OCI-LY7 (cell line): ENCODE measurements at regions not wholly inside any gene's neighbourhood (a gene's known extent, or its start where the extent isn't known, plus 50 kb on each side); places are given as distances from the start of the nearest gene placed in this dataset.

Experiments
- BruUV-seq: library from RNA; stranded (reverse); fragments of 400-500 nt; replicated peaks from 2 replicates; lab custom pipeline; 2021; lab: Mats Ljungman, UMichigan
- CTCF ChIA-PET: fragments of 300-600 bp; sonication (Branson Sonifier 250); formaldehyde crosslinking; loops from one replicate; lab custom pipeline; 2022; ENCODE audit warnings: antibody characterized with exemption; ENCODE audit not compliant: unreplicated experiment; lab: Charles Lee
- POLR2A ChIA-PET: fragments of 300-600 bp; sonication (Branson Sonifier 250); formaldehyde crosslinking; loops from one replicate; lab custom pipeline; 2022; ENCODE audit warnings: antibody characterized with exemption; lab: Charles Lee
- DNase-seq: peaks from one replicate; pipeline ENCODE4 v3.0.0-alpha.2; 2015; ENCODE audit warnings: low spot score
- H2AFZ ChIP-seq: fragments of 200-600 bp; sonication (generic), shearing (Covaris generic); 2 replicates; pipeline ENCODE4 v1.6.1; 2014; ENCODE audit warnings: mild to moderate bottlenecking, antibody characterized with exemption, low read length, moderate library complexity
- H3K27ac ChIP-seq: fragments of 200-600 bp; sonication (generic); 2 replicates; pipeline ENCODE4 v1.5.1; 2014; ENCODE audit warnings: mixed run types, low read depth, mild to moderate bottlenecking, moderate library complexity, low read length, inconsistent platforms; ENCODE audit not compliant: poor library complexity, severe bottlenecking
- H3K36me3 ChIP-seq: fragments of 200-600 bp; sonication (generic); 2 replicates; pipeline ENCODE4 v1.6.1; 2014; ENCODE audit warnings: mild to moderate bottlenecking, antibody characterized with exemption, low read length, moderate library complexity, mixed read lengths; ENCODE audit not compliant: insufficient read depth
- H3K4me1 ChIP-seq: fragments of 200-600 bp; sonication (generic); 2 replicates; pipeline ENCODE4 v1.5.1; 2014; ENCODE audit warnings: mild to moderate bottlenecking, low read length; ENCODE audit not compliant: insufficient read depth, poor library complexity, severe bottlenecking
- H3K4me2 ChIP-seq: fragments of 200-600 bp; sonication (generic); 2 replicates; pipeline ENCODE4 v1.6.1; 2014; ENCODE audit warnings: mild to moderate bottlenecking, low read length
- H3K4me3 ChIP-seq: fragments of 200-600 bp; sonication (generic); 2 replicates; pipeline ENCODE4 v1.5.1; 2014; ENCODE audit warnings: mild to moderate bottlenecking, low read depth, low read length; ENCODE audit not compliant: poor library complexity, severe bottlenecking
- H3K79me2 ChIP-seq: fragments of 200-600 bp; sonication (generic); 2 replicates; pipeline ENCODE4 v1.6.1; 2016; ENCODE audit warnings: low read depth, mild to moderate bottlenecking, low read length, moderate library complexity, mixed read lengths; ENCODE audit not compliant: insufficient read depth
- H3K9me2 ChIP-seq: fragments of 200-600 bp; sonication (generic); 2 replicates; pipeline ENCODE4 v1.6.1; 2016; ENCODE audit warnings: mild to moderate bottlenecking, low read length, mixed read lengths; ENCODE audit not compliant: insufficient read depth
- H3K9me3 ChIP-seq: fragments of 200-600 bp; sonication (generic); 2 replicates; pipeline ENCODE4 v1.6.1; 2014; ENCODE audit warnings: mild to moderate bottlenecking, mixed run types, low read length, mixed read lengths
- H4K20me1 ChIP-seq: fragments of 200-600 bp; sonication (generic); 2 replicates; pipeline ENCODE4 v1.6.1; 2014; ENCODE audit warnings: mild to moderate bottlenecking, antibody characterized with exemption, low read length, moderate library complexity, mixed read lengths; ENCODE audit not compliant: insufficient read depth
- CTCF ChIP-seq: fragments of 200-600 bp; sonication (generic); conservative IDR thresholded peaks from 2 replicates; pipeline ENCODE4 v1.5.1; 2014; ENCODE audit warnings: mild to moderate bottlenecking, antibody characterized with exemption, low read length, moderate library complexity, mixed read lengths
- EZH2phosphoT487 ChIP-seq: fragments of 200-600 bp; sonication (generic); IDR thresholded peaks from 2 replicates; pipeline ENCODE4 v1.6.1; 2018; ENCODE audit warnings: low read depth, borderline replicate concordance, mild to moderate bottlenecking, mixed run types, antibody characterized with exemption, low read length, moderate library complexity, mixed read lengths
- intact Hi-C: fragments of 100-400 bp; cut with micrococcal nuclease; formaldehyde crosslinking; loops from one replicate; pipeline ENCODE4 v1.10.0; 2022; ENCODE audit not compliant: unreplicated experiment

- BruUV-seq: no TSS peak
- Histone ChIP-seq H3K79me2 (no peaks in the 10 kb centered on the region), H4K20me1 (no peaks in the 10 kb centered on the region), H3K9me2 (no peaks in the 10 kb centered on the region), H2AFZ (no peak overlapping the region), H3K4me3 (no peak overlapping the region), H3K4me1 (no peaks in the 10 kb centered on the region), H3K4me2 (no peak overlapping the region), H3K27ac (no peak overlapping the region), H3K9me3 (no peaks in the 10 kb centered on the region), H3K36me3 (no peaks in the 10 kb centered on the region)
- intact Hi-C loops: no loop called here
- ChIA-PET POLR2A (no interaction called here), CTCF (no interaction called here)
- DNase-seq: no peak
- TF ChIP-seq CTCF (no peak), EZH2phosphoT487 (no peak)
Observed at GRCh38 chr6:90730151-90730673, 143.3 kb upstream of the MAP3K7 start.

- Histone ChIP-seq H4K20me1 (no peaks in the 10 kb centered on the region), H2AFZ (no peak overlapping the region), H3K4me2 (no peak overlapping the region), H3K36me3 (no peaks in the 10 kb centered on the region), H3K9me2 (no peaks in the 10 kb centered on the region), H3K79me2 (no peaks in the 10 kb centered on the region), H3K4me3 (no peak overlapping the region), H3K4me1 (no peaks in the 10 kb centered on the region), H3K27ac (no peak overlapping the region), H3K9me3 (no peaks in the 10 kb centered on the region)
- no peak for TF ChIP-seq CTCF
- TF ChIP-seq EZH2phosphoT487: no peak
- ChIA-PET POLR2A (interaction anchor here (0.6 to 0.8 kb wide), 2 partner anchors 19 to 65 kb away, joined by 3 to 4 read pairs; no protein-coding TSS in a partner anchor), CTCF (no interaction called here)
- BruUV-seq: no TSS peak
- no peak for DNase-seq
- intact Hi-C loops: no loop called here
Observed at GRCh38 chr6:90729057-90729456, 142.2 kb upstream of the MAP3K7 start.

- H3K36me3 ChIP-seq: no peaks in the 10 kb centered on the region
- TF ChIP-seq CTCF (no peak), EZH2phosphoT487 (no peak)
- no peak for DNase-seq
- no peaks in the 10 kb centered on the region; the same call in 1 of the 2 replicates for H4K20me1 ChIP-seq
- H3K4me2 ChIP-seq: no peak overlapping the region
- H3K27ac ChIP-seq: no peak overlapping the region
- intact Hi-C loops: no loop called here
- ChIA-PET POLR2A (interaction anchor here (1.3 kb wide), 1 partner anchor 22 kb away, joined by 3 read pairs; no protein-coding TSS in a partner anchor), CTCF (no interaction called here)
- H3K79me2 ChIP-seq: no peaks in the 10 kb centered on the region
- no peak overlapping the region for H2AFZ ChIP-seq
- no peak overlapping the region for H3K4me3 ChIP-seq
- no TSS peak for BruUV-seq
- no peaks in the 10 kb centered on the region for H3K9me2 ChIP-seq
- no peaks in the 10 kb centered on the region for H3K4me1 ChIP-seq
- no peaks in the 10 kb centered on the region for H3K9me3 ChIP-seq
Observed at GRCh38 chr6:90722648-90723047, 135.8 kb upstream of the MAP3K7 start.
